ENCODE measurements at regions not wholly inside any gene's neighbourhood (a gene's known extent, or its start where the extent isn't known, plus 50 kb on each side); places are given as distances from the start of the nearest gene placed in this dataset.
"Not testable (repeated sequence)": the region's sequence is repeated elsewhere in the genome, so short reads cannot be mapped to it uniquely, and the experiment has no call there.

DNA sequence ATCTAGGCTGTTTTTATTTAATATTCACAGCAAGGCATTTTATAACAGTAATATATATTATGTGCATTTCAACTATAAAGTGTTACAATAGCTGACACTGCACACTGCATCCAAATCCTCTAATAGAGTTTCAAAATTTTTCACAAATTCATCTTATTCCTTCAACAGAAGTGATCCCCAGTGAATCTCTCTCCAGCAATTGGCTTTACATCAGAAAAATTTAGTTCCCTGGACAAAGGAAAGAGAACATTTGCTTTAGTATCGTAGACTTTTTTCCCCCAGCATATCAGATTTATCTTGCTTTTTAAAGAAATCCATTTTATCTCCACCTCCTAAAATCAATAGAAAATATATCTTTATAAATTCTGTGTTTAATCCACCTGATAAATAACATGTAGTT lies 868.6 kb downstream of the TBL1XR1 start:
- Mint-ChIP-seq H3K27ac (no peak overlapping the region), H3K4me3 (no peak overlapping the region), H3K27me3 (ENCODE audit: low read depth in 3 of 3) (peaks cover 0 to 2% (median 0%) of the 10 kb centered on the region in 3 donors), H3K4me1 (no peaks in the 10 kb centered on the region), H3K9me3 (peaks cover 8 to 33% (median 25%) of the 10 kb centered on the region in 7 donors), H3K36me3 (no peaks in the 10 kb centered on the region)
- H3K27ac ChIP-seq (ENCODE audit: low read depth in 1 of 2, low read length in 2 of 2), result no peak overlapping the region
- no peaks in the 10 kb centered on the region for H3K36me3 ChIP-seq (replicated peaks in 1 of 2; ENCODE audit: control insufficient read depth in 1 of 2, insufficient read depth in 2 of 2, low read length in 2 of 2)
- WGBS (ENCODE audit: insufficient coverage), result no CpG with 5 or more reads among the region's 1 CpG
- no peak overlapping the region for H3K4me2 ChIP-seq (replicated peaks; ENCODE audit: extremely low read depth, low read length, poor library complexity, severe bottlenecking)
- H2AFZ ChIP-seq (ENCODE audit: insufficient read depth, low read depth, low read length, poor library complexity, severe bottlenecking), result no peak overlapping the region
- H3K9ac ChIP-seq (ENCODE audit: insufficient read depth, low read length, poor library complexity, severe bottlenecking), result no peak overlapping the region
- H3K27me3 ChIP-seq (ENCODE audit: control insufficient read depth in 2 of 2, insufficient read depth in 2 of 2, low read length in 2 of 2), result no peaks in the 10 kb centered on the region
- no peak overlapping the region for H3K4me3 ChIP-seq (replicated peaks in 1 of 3; ENCODE audit: low read depth in 2 of 3, low read length in 3 of 3)
- DNase-seq, result no peak
- H3K79me2 ChIP-seq (ENCODE audit: insufficient read depth, low read length), result no peaks in the 10 kb centered on the region
- no peaks in the 10 kb centered on the region for H4K20me1 ChIP-seq (ENCODE audit: insufficient read depth, low read length)
- intact Hi-C loops (cut with micrococcal nuclease), result no loop called here
- peaks cover 4 to 14% of the 10 kb centered on the region in 2 donors for H3K9me3 ChIP-seq (replicated peaks in 1 of 2; ENCODE audit: control insufficient read depth in 1 of 2, insufficient read depth in 1 of 2, low read length in 2 of 2)
- TF ChIP-seq, protein P1, sequence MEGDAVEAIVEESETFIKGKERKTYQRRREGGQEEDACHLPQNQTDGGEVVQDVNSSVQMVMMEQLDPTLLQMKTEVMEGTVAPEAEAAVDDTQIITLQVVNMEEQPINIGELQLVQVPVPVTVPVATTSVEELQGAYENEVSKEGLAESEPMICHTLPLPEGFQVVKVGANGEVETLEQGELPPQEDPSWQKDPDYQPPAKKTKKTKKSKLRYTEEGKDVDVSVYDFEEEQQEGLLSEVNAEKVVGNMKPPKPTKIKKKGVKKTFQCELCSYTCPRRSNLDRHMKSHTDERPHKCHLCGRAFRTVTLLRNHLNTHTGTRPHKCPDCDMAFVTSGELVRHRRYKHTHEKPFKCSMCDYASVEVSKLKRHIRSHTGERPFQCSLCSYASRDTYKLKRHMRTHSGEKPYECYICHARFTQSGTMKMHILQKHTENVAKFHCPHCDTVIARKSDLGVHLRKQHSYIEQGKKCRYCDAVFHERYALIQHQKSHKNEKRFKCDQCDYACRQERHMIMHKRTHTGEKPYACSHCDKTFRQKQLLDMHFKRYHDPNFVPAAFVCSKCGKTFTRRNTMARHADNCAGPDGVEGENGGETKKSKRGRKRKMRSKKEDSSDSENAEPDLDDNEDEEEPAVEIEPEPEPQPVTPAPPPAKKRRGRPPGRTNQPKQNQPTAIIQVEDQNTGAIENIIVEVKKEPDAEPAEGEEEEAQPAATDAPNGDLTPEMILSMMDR (IDR thresholded peaks at IDR 0.05), result no peak
- H3K4me1 ChIP-seq (ENCODE audit: control insufficient read depth in 1 of 2, insufficient read depth in 2 of 2, low read length in 2 of 2), result no peaks in the 10 kb centered on the region

DNA sequence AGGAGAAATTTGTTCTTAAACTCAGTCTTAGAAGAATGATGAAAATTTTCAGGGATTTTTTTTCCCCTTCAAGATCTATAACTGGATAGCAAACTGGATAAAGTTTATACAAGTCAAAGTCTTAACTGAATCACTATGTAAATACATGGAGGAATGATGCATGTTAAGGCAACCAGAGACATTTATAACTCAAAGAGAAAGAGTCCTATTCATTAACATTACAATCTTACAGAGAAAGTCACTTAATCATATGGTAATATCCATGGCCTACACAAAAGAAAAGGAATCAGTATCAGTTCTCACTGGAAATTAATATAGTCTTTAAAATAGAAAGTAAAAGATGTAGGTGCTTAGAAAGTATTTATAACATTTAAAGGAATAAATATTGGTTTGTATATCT lies 869.1 kb downstream of the TBL1XR1 start:
- Mint-ChIP-seq H3K36me3 (no peaks in the 10 kb centered on the region), H3K4me1 (no peaks in the 10 kb centered on the region), H3K4me3 (no peak overlapping the region), H3K9me3 (peaks cover 10 to 37% (median 30%) of the 10 kb centered on the region in 7 donors), H3K27ac (no peak overlapping the region), H3K27me3 (ENCODE audit: low read depth in 3 of 3) (peaks cover 0 to 2% (median 0%) of the 10 kb centered on the region in 3 donors)
- H3K36me3 ChIP-seq (replicated peaks in 1 of 2; ENCODE audit: control insufficient read depth in 1 of 2, insufficient read depth in 2 of 2, low read length in 2 of 2), result no peaks in the 10 kb centered on the region
- no peak overlapping the region for H3K9ac ChIP-seq (ENCODE audit: insufficient read depth, low read length, poor library complexity, severe bottlenecking)
- H3K27ac ChIP-seq (ENCODE audit: low read depth in 1 of 2, low read length in 2 of 2), result no peak overlapping the region
- no peak for DNase-seq
- no peak overlapping the region for H3K4me3 ChIP-seq (replicated peaks in 1 of 3; ENCODE audit: low read depth in 2 of 3, low read length in 3 of 3)
- no peak overlapping the region for H3K4me2 ChIP-seq (replicated peaks; ENCODE audit: extremely low read depth, low read length, poor library complexity, severe bottlenecking)
- no peak overlapping the region for H2AFZ ChIP-seq (ENCODE audit: insufficient read depth, low read depth, low read length, poor library complexity, severe bottlenecking)
- H4K20me1 ChIP-seq (ENCODE audit: insufficient read depth, low read length), result no peaks in the 10 kb centered on the region
- intact Hi-C loops (cut with micrococcal nuclease), result no loop called here
- TF ChIP-seq, protein P1 (IDR thresholded peaks at IDR 0.05), result no peak
- H3K4me1 ChIP-seq (ENCODE audit: control insufficient read depth in 1 of 2, insufficient read depth in 2 of 2, low read length in 2 of 2), result no peaks in the 10 kb centered on the region
- H3K79me2 ChIP-seq (ENCODE audit: insufficient read depth, low read length), result no peaks in the 10 kb centered on the region
- H3K9me3 ChIP-seq (replicated peaks in 1 of 2; ENCODE audit: control insufficient read depth in 1 of 2, insufficient read depth in 1 of 2, low read length in 2 of 2), result peaks cover 4 to 14% of the 10 kb centered on the region in 2 donors
- no peaks in the 10 kb centered on the region for H3K27me3 ChIP-seq (ENCODE audit: control insufficient read depth in 2 of 2, insufficient read depth in 2 of 2, low read length in 2 of 2)

DNA sequence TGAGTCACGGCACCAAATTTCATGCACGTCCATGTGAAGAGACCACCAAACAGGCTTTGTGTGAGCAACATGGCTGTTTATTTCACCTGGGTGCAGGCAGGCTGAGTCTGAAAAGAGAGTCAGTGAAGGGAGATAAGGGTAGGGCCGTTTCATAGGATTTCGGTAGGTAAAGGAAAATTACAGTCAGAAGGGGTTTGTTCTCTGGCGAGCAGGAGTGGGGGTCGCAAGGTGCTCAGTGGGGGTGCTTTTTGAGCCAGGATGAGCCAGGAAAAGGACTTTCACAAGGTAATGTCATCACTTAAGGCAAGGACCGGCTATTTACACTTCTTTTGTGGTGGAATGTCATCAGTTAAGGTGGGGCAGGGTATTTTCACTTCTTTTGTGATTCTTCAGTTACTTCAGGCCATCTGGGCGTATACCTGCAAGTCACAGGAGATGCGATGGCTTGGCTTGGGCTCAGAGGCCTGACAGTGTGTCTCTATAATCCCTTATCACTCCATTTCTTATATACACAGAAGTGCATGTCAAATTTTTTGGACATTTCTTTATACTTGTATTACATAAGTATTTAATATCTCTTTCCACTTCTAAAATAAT lies 870.3 kb downstream of the TBL1XR1 start:
- H3K36me3 Mint-ChIP-seq; H3K4me2 ChIP-seq (replicated peaks; ENCODE audit: extremely low read depth, low read length, poor library complexity, severe bottlenecking); H3K79me2 ChIP-seq (ENCODE audit: insufficient read depth, low read length); H3K27ac ChIP-seq (ENCODE audit: low read depth in 1 of 2, low read length in 2 of 2); H4K20me1 ChIP-seq (ENCODE audit: insufficient read depth, low read length); H3K9ac ChIP-seq (ENCODE audit: insufficient read depth, low read length, poor library complexity, severe bottlenecking); H3K36me3 ChIP-seq (replicated peaks in 1 of 2; ENCODE audit: control insufficient read depth in 1 of 2, insufficient read depth in 2 of 2, low read length in 2 of 2); H3K27ac Mint-ChIP-seq; DNase-seq; H3K27me3 Mint-ChIP-seq (ENCODE audit: low read depth in 3 of 3); H3K4me3 ChIP-seq (replicated peaks in 1 of 3; ENCODE audit: low read depth in 2 of 3, low read length in 3 of 3); H3K4me1 ChIP-seq (ENCODE audit: control insufficient read depth in 1 of 2, insufficient read depth in 2 of 2, low read length in 2 of 2); H3K4me1 Mint-ChIP-seq; H2AFZ ChIP-seq (ENCODE audit: insufficient read depth, low read depth, low read length, poor library complexity, severe bottlenecking); H3K27me3 ChIP-seq (ENCODE audit: control insufficient read depth in 2 of 2, insufficient read depth in 2 of 2, low read length in 2 of 2); intact Hi-C loops (cut with micrococcal nuclease); H3K4me3 Mint-ChIP-seq: not testable (repeated sequence)
- 93% methylated on average over 2 of the region's 9 CpGs for WGBS (ENCODE audit: insufficient coverage)
- peaks cover 0 to 12% of the 10 kb centered on the region in 2 donors for H3K9me3 ChIP-seq (replicated peaks in 1 of 2; ENCODE audit: control insufficient read depth in 1 of 2, insufficient read depth in 1 of 2, low read length in 2 of 2)
- peaks cover 12 to 41% (median 33%) of the 10 kb centered on the region in 7 donors for H3K9me3 Mint-ChIP-seq
